ENCODE measurements at regions not wholly inside any gene's neighbourhood (a gene's known extent, or its start where the extent isn't known, plus 50 kb on each side); places are given as distances from the start of the nearest gene placed in this dataset.

- H3K79me1 ChIP-seq (ENCODE audit: low read length), result no peaks in the 10 kb centered on the region
- no CpG with 5 or more reads among the region's 6 CpGs for WGBS (ENCODE audit: extremely low coverage, insufficient coverage, low lambda C conversion rate)
- no peak overlapping the region for H4K8ac ChIP-seq (ENCODE audit: low read depth, low read length)
- no peak overlapping the region for H2BK120ac ChIP-seq (ENCODE audit: low read depth, low read length)
- H3K56ac ChIP-seq (ENCODE audit: low read length), result no peak overlapping the region
- H3K36me3 ChIP-seq (ENCODE audit: control insufficient read depth, insufficient read depth, low read length), result no peaks in the 10 kb centered on the region
- no peak overlapping the region for H2BK5ac ChIP-seq (ENCODE audit: low read length)
- no peak overlapping the region for H3K9ac ChIP-seq (ENCODE audit: low read length)
- no peak overlapping the region for H3K18ac ChIP-seq (ENCODE audit: low read length)
- no peak overlapping the region for H3K4me2 ChIP-seq (ENCODE audit: low read length)
- H4K5ac ChIP-seq (ENCODE audit: low read length), result no peak overlapping the region
- no peaks in the 10 kb centered on the region for H3K4me1 ChIP-seq (ENCODE audit: control insufficient read depth, low read depth, low read length)
- H3K23ac ChIP-seq (ENCODE audit: low read length), result no peak overlapping the region
- no peak overlapping the region for H2BK15ac ChIP-seq (replicated peaks; ENCODE audit: low read depth)
- no peak overlapping the region for H3K27ac ChIP-seq (ENCODE audit: low read depth, low read length)
- no peak overlapping the region for H3K4me3 ChIP-seq (ENCODE audit: low read length)
- H3K27me3 ChIP-seq (ENCODE audit: insufficient read depth, low read length, poor library complexity), result no peaks in the 10 kb centered on the region
- no peak overlapping the region for H2AK5ac ChIP-seq (ENCODE audit: low read length)
- H3K4ac ChIP-seq (ENCODE audit: low read depth, low read length), result no peak overlapping the region
- no peaks in the 10 kb centered on the region for H3K79me2 ChIP-seq (ENCODE audit: control insufficient read depth, insufficient read depth, low read length)
- no peak for DNase-seq
These were observed 589.6 kb upstream of the FAM98A start for GRCh38 chr2:34188464-34189303.

GRCh38 chr2:34179511-34179910 lies 580.4 kb upstream of the FAM98A start:
- no CpG with 5 or more reads among the region's 3 CpGs for WGBS (ENCODE audit: extremely low coverage, insufficient coverage, low lambda C conversion rate)
- Histone ChIP-seq H2BK15ac (replicated peaks; ENCODE audit: low read depth) (no peak overlapping the region), H3K9ac (ENCODE audit: low read length) (no peak overlapping the region)

GRCh38 chr2:34178482-34178881 lies 579.4 kb upstream of the FAM98A start:
- H3K79me2 ChIP-seq (ENCODE audit: control insufficient read depth, insufficient read depth, low read length), result no peaks in the 10 kb centered on the region
- no peaks in the 10 kb centered on the region for H3K36me3 ChIP-seq (ENCODE audit: control insufficient read depth, insufficient read depth, low read length)
- no peak overlapping the region for H3K9ac ChIP-seq (ENCODE audit: low read length)
- no peaks in the 10 kb centered on the region for H3K4me1 ChIP-seq (ENCODE audit: control insufficient read depth, low read depth, low read length)
- no peak overlapping the region for H2BK15ac ChIP-seq (replicated peaks; ENCODE audit: low read depth)
- no peak overlapping the region for H2BK5ac ChIP-seq (ENCODE audit: low read length)
- H4K5ac ChIP-seq (ENCODE audit: low read length), result no peak overlapping the region
- H4K8ac ChIP-seq (ENCODE audit: low read depth, low read length), result no peak overlapping the region
- no peaks in the 10 kb centered on the region for H3K79me1 ChIP-seq (ENCODE audit: low read length)
- no peak overlapping the region for H3K18ac ChIP-seq (ENCODE audit: low read length)
- H3K4me3 ChIP-seq (ENCODE audit: low read length), result no peak overlapping the region
- H3K4ac ChIP-seq (ENCODE audit: low read depth, low read length), result no peak overlapping the region
- no peak overlapping the region for H3K4me2 ChIP-seq (ENCODE audit: low read length)
- H3K23ac ChIP-seq (ENCODE audit: low read length), result no peak overlapping the region
- no peak overlapping the region for H2BK120ac ChIP-seq (ENCODE audit: low read depth, low read length)
- H2AK5ac ChIP-seq (ENCODE audit: low read length), result no peak overlapping the region
- no peak overlapping the region for H3K27ac ChIP-seq (ENCODE audit: low read depth, low read length)
- no peak overlapping the region for H3K56ac ChIP-seq (ENCODE audit: low read length)
- DNase-seq, result no peak
- no peaks in the 10 kb centered on the region for H3K27me3 ChIP-seq (ENCODE audit: insufficient read depth, low read length, poor library complexity)

More at GRCh38 chr2:34179511-34179910, 580.4 kb upstream of the FAM98A start:
- H3K23ac ChIP-seq (ENCODE audit: low read length), result no peak overlapping the region
- H3K18ac ChIP-seq (ENCODE audit: low read length), result no peak overlapping the region
- no peaks in the 10 kb centered on the region for H3K79me1 ChIP-seq (ENCODE audit: low read length)
- H3K4me3 ChIP-seq (ENCODE audit: low read length), result no peak overlapping the region
- no peak overlapping the region for H3K4ac ChIP-seq (ENCODE audit: low read depth, low read length)
- no peak overlapping the region for H4K8ac ChIP-seq (ENCODE audit: low read depth, low read length)
- H4K5ac ChIP-seq (ENCODE audit: low read length), result no peak overlapping the region
- H2AK5ac ChIP-seq (ENCODE audit: low read length), result no peak overlapping the region
- H3K56ac ChIP-seq (ENCODE audit: low read length), result no peak overlapping the region
- H3K4me1 ChIP-seq (ENCODE audit: control insufficient read depth, low read depth, low read length), result no peaks in the 10 kb centered on the region
- no peak overlapping the region for H3K27ac ChIP-seq (ENCODE audit: low read depth, low read length)
- no peak overlapping the region for H2BK5ac ChIP-seq (ENCODE audit: low read length)
- no peaks in the 10 kb centered on the region for H3K36me3 ChIP-seq (ENCODE audit: control insufficient read depth, insufficient read depth, low read length)
- no peak overlapping the region for H3K4me2 ChIP-seq (ENCODE audit: low read length)
- H2BK120ac ChIP-seq (ENCODE audit: low read depth, low read length), result no peak overlapping the region
- no peaks in the 10 kb centered on the region for H3K79me2 ChIP-seq (ENCODE audit: control insufficient read depth, insufficient read depth, low read length)
- no peaks in the 10 kb centered on the region for H3K27me3 ChIP-seq (ENCODE audit: insufficient read depth, low read length, poor library complexity)
- DNase-seq, result no peak

GRCh38 chr2:34176693-34177092 lies 577.6 kb upstream of the FAM98A start:
- Histone ChIP-seq H3K9ac (ENCODE audit: low read length) (no peak overlapping the region), H3K23ac (ENCODE audit: low read length) (no peak overlapping the region), H3K4me1 (ENCODE audit: control insufficient read depth, low read depth, low read length) (no peaks in the 10 kb centered on the region), H3K36me3 (ENCODE audit: control insufficient read depth, insufficient read depth, low read length) (no peaks in the 10 kb centered on the region), H2BK120ac (ENCODE audit: low read depth, low read length) (no peak overlapping the region), H3K27me3 (ENCODE audit: insufficient read depth, low read length, poor library complexity) (no peaks in the 10 kb centered on the region), H2BK15ac (replicated peaks; ENCODE audit: low read depth) (no peak overlapping the region), H2AK5ac (ENCODE audit: low read length) (no peak overlapping the region), H4K5ac (ENCODE audit: low read length) (no peak overlapping the region), H4K8ac (ENCODE audit: low read depth, low read length) (no peak overlapping the region), H3K27ac (ENCODE audit: low read depth, low read length) (no peak overlapping the region), H3K18ac (ENCODE audit: low read length) (no peak overlapping the region), H3K79me2 (ENCODE audit: control insufficient read depth, insufficient read depth, low read length) (no peaks in the 10 kb centered on the region), H3K56ac (ENCODE audit: low read length) (no peak overlapping the region), H3K4me2 (ENCODE audit: low read length) (no peak overlapping the region), H3K4me3 (ENCODE audit: low read length) (no peak overlapping the region), H3K4ac (ENCODE audit: low read depth, low read length) (no peak overlapping the region), H2BK5ac (ENCODE audit: low read length) (no peak overlapping the region), H3K79me1 (ENCODE audit: low read length) (no peaks in the 10 kb centered on the region)
- DNase-seq, result no peak

GRCh38 chr2:34174506-34174905 lies 575.4 kb upstream of the FAM98A start:
- no peak overlapping the region for H3K18ac ChIP-seq (ENCODE audit: low read length)
- H3K79me2 ChIP-seq (ENCODE audit: control insufficient read depth, insufficient read depth, low read length), result no peaks in the 10 kb centered on the region
- H3K4me3 ChIP-seq (ENCODE audit: low read length), result no peak overlapping the region
- H3K27me3 ChIP-seq (ENCODE audit: insufficient read depth, low read length, poor library complexity), result no peaks in the 10 kb centered on the region
- H4K5ac ChIP-seq (ENCODE audit: low read length), result no peak overlapping the region
- H4K8ac ChIP-seq (ENCODE audit: low read depth, low read length), result no peak overlapping the region
- no peak overlapping the region for H3K23ac ChIP-seq (ENCODE audit: low read length)
- H3K4me2 ChIP-seq (ENCODE audit: low read length), result no peak overlapping the region
- no peaks in the 10 kb centered on the region for H3K4me1 ChIP-seq (ENCODE audit: control insufficient read depth, low read depth, low read length)
- DNase-seq, result no peak
- H2BK120ac ChIP-seq (ENCODE audit: low read depth, low read length), result no peak overlapping the region
- no CpG with 5 or more reads among the region's 2 CpGs for WGBS (ENCODE audit: extremely low coverage, insufficient coverage, low lambda C conversion rate)
- H3K4ac ChIP-seq (ENCODE audit: low read depth, low read length), result no peak overlapping the region
- H2BK15ac ChIP-seq (replicated peaks; ENCODE audit: low read depth), result no peak overlapping the region
- no peak overlapping the region for H3K56ac ChIP-seq (ENCODE audit: low read length)
- no peak overlapping the region for H3K27ac ChIP-seq (ENCODE audit: low read depth, low read length)
- no peak overlapping the region for H3K9ac ChIP-seq (ENCODE audit: low read length)
- no peaks in the 10 kb centered on the region for H3K36me3 ChIP-seq (ENCODE audit: control insufficient read depth, insufficient read depth, low read length)
- H3K79me1 ChIP-seq (ENCODE audit: low read length), result no peaks in the 10 kb centered on the region
- no peak overlapping the region for H2BK5ac ChIP-seq (ENCODE audit: low read length)
- no peak overlapping the region for H2AK5ac ChIP-seq (ENCODE audit: low read length)

- H3K36me3 ChIP-seq (ENCODE audit: control insufficient read depth, insufficient read depth, low read length), result no peaks in the 10 kb centered on the region
- H3K4me1 ChIP-seq (ENCODE audit: control insufficient read depth, low read depth, low read length), result no peaks in the 10 kb centered on the region
- H3K18ac ChIP-seq (ENCODE audit: low read length), result no peak overlapping the region
- H4K8ac ChIP-seq (ENCODE audit: low read depth, low read length), result no peak overlapping the region
- no peaks in the 10 kb centered on the region for H3K27me3 ChIP-seq (ENCODE audit: insufficient read depth, low read length, poor library complexity)
- H4K5ac ChIP-seq (ENCODE audit: low read length), result no peak overlapping the region
- H3K56ac ChIP-seq (ENCODE audit: low read length), result no peak overlapping the region
- H3K4ac ChIP-seq (ENCODE audit: low read depth, low read length), result no peak overlapping the region
- no peak overlapping the region for H3K23ac ChIP-seq (ENCODE audit: low read length)
- H3K27ac ChIP-seq (ENCODE audit: low read depth, low read length), result no peak overlapping the region
- no peak overlapping the region for H2BK5ac ChIP-seq (ENCODE audit: low read length)
- no CpG with 5 or more reads among the region's 4 CpGs for WGBS (ENCODE audit: extremely low coverage, insufficient coverage, low lambda C conversion rate)
- H3K4me2 ChIP-seq (ENCODE audit: low read length), result no peak overlapping the region
- no peak overlapping the region for H3K9ac ChIP-seq (ENCODE audit: low read length)
- no peaks in the 10 kb centered on the region for H3K79me2 ChIP-seq (ENCODE audit: control insufficient read depth, insufficient read depth, low read length)
- H3K79me1 ChIP-seq (ENCODE audit: low read length), result no peaks in the 10 kb centered on the region
- no peak for DNase-seq
- H2AK5ac ChIP-seq (ENCODE audit: low read length), result no peak overlapping the region
- H2BK120ac ChIP-seq (ENCODE audit: low read depth, low read length), result no peak overlapping the region
- no peak overlapping the region for H2BK15ac ChIP-seq (replicated peaks; ENCODE audit: low read depth)
- H3K4me3 ChIP-seq (ENCODE audit: low read length), result no peak overlapping the region
These were observed 563.1 kb upstream of the FAM98A start for GRCh38 chr2:34162231-34162630.
